Right lobe of liver (tissue), 6 donors: ENCODE measurements at regions not wholly inside any gene's neighbourhood (a gene's known extent, or its start where the extent isn't known, plus 50 kb on each side); places are given as distances from the start of the nearest gene placed in this dataset.

Source experiments
- ATAC-seq, 4 donors: fragments of 200-7000 bp; cut with Tn5 transposase; one replicate each; pipeline ENCODE4 v1.9.1; 2020; ENCODE audit warnings: mild to moderate bottlenecking in 4 of 4, moderate library complexity in 4 of 4
- DNase-seq, 3 donors: peaks; one replicate each; pipeline ENCODE4 v3.0.0-alpha.2; 2020
- H3K27ac ChIP-seq, 3 donors: fragments of 200-600 bp; one replicate each; pipeline ENCODE4 v1.8.0; 2022
- H3K27me3 ChIP-seq, 2 donors: fragments of 200-600 bp; one replicate each; pipeline ENCODE4 v1.8.0; 2022
- H3K36me3 ChIP-seq, 4 donors: fragments of 200-600 bp; sonication (generic) in 1 of 4; one replicate each; pipeline versions ENCODE4 v1.5.1 to v1.8.0; 2017 to 2022; ENCODE audit warnings: control low read depth in 1 of 4
- H3K4me1 ChIP-seq, 4 donors: fragments of 200-600 bp; sonication (generic) in 1 of 4; one replicate each; pipeline versions ENCODE4 v1.5.1 to v1.8.0; 2017 to 2022; ENCODE audit warnings: control low read depth in 1 of 4
- H3K4me3 ChIP-seq, 3 donors: fragments of 200-600 bp; one replicate each; pipeline ENCODE4 v1.8.0; 2022
- H3K9me3 ChIP-seq, 4 donors: fragments of 200-600 bp; sonication (generic) in 1 of 4; one replicate each; pipeline versions ENCODE4 v1.5.1 to v1.8.0; 2017 to 2022; ENCODE audit warnings: control low read depth in 1 of 4
- CTCF ChIP-seq, 4 donors: fragments of 200-600 bp in 3 of 4; fragments of 450-650 bp in 1 of 4; IDR thresholded peaks; one replicate each; pipeline versions ENCODE4 v1.5.1 to v1.8.0; 2016 to 2022; ENCODE audit warnings: antibody characterized with exemption in 4 of 4, mild to moderate bottlenecking in 2 of 4
- POLR2A ChIP-seq: fragments of 450-650 bp; IDR thresholded peaks from one replicate; pipeline ENCODE4 v1.6.1; 2017; ENCODE audit warnings: antibody characterized with exemption, mild to moderate bottlenecking
- WGBS: methylation state at CpG from one replicate; pipeline ENCODE4 v1.1.6; 2018; ENCODE audit warnings: low coverage, low lambda C conversion rate; ENCODE audit not compliant: insufficient coverage; ENCODE audit errors: missing lambda C conversion rate; 5-methylcytosine and 5-hydroxymethylcytosine counted together
- intact Hi-C, 2 donors: fragments of 100-400 bp; cut with DNase I; formaldehyde crosslinking; loops; one replicate each; pipeline versions ENCODE4 v1.11.2 to v1.14.1; 2022
- donor health status: DM: no; HTN: yes; CAD: no.
- donor health status: DM: no; HTN: no; CAD: no.
- donor health status: DM: no; HTN: no; CAD: no.
- donor health status: DM: no; HTN: yes; CAD: no.
- donor health status: DM: no; HTN: yes; CAD: no.

- Histone ChIP-seq H3K36me3 (no peaks in the 10 kb centered on the region), H3K9me3 (no peaks in the 10 kb centered on the region), H3K27ac (no peak overlapping the region), H3K27me3 (no peaks in the 10 kb centered on the region), H3K4me3 (no peak overlapping the region), H3K4me1 (no peaks in the 10 kb centered on the region)
- ATAC-seq (peak; percentile 41 to 84 (median 65)), DNase-seq (no peak)
- TF ChIP-seq POLR2A (no peak), CTCF (IDR thresholded peaks at IDR 0.05) (no peak)
- WGBS, result 38% methylated on average over 7 of the region's 7 CpGs
- intact Hi-C loops, result no loop called here
These were observed 141.4 kb upstream of the PRKCQ start for GRCh38 chr10:6721480-6721879.

GRCh38 chr10:6719561-6719960 lies 139.5 kb upstream of the PRKCQ start:
- TF ChIP-seq CTCF (IDR thresholded peaks at IDR 0.05) (no peak), POLR2A (no peak)
- H3K27me3 ChIP-seq, result no peaks in the 10 kb centered on the region
- no peak overlapping the region for H3K4me3 ChIP-seq
- H3K9me3 ChIP-seq, result no peaks in the 10 kb centered on the region
- WGBS, result 60% methylated on average over 1 of the region's 2 CpGs
- intact Hi-C loops, result no loop called here
- no peaks in the 10 kb centered on the region for H3K36me3 ChIP-seq
- ATAC-seq (no peak), DNase-seq (no peak)
- no peaks in the 10 kb centered on the region for H3K4me1 ChIP-seq
- no peak overlapping the region for H3K27ac ChIP-seq

- no peaks in the 10 kb centered on the region for H3K9me3 ChIP-seq
- no peak overlapping the region for H3K4me3 ChIP-seq
- TF ChIP-seq POLR2A (no peak), CTCF (IDR thresholded peaks at IDR 0.05) (no peak)
- DNase-seq (no peak), ATAC-seq (no peak)
- H3K36me3 ChIP-seq, result no peaks in the 10 kb centered on the region
- H3K27me3 ChIP-seq, result no peaks in the 10 kb centered on the region
- no peak overlapping the region for H3K27ac ChIP-seq
- intact Hi-C loops, result no loop called here
- no peaks in the 10 kb centered on the region for H3K4me1 ChIP-seq
These were observed 138.5 kb upstream of the PRKCQ start for GRCh38 chr10:6718550-6718949.

- DNase-seq (no peak), ATAC-seq (no peak)
- intact Hi-C loops, result no loop called here
- H3K9me3 ChIP-seq, result no peaks in the 10 kb centered on the region
- H3K36me3 ChIP-seq, result no peaks in the 10 kb centered on the region
- no peak overlapping the region for H3K4me3 ChIP-seq
- no peaks in the 10 kb centered on the region for H3K4me1 ChIP-seq
- 27% methylated on average over 1 of the region's 1 CpG for WGBS
- no peak for TF ChIP-seq POLR2A
- no peak for TF ChIP-seq CTCF (IDR thresholded peaks at IDR 0.05)
- no peaks in the 10 kb centered on the region for H3K27me3 ChIP-seq
- H3K27ac ChIP-seq, result no peak overlapping the region
These were observed 136.4 kb upstream of the PRKCQ start for GRCh38 chr10:6716516-6716915.

GRCh38 chr10:6713716-6714115 lies 133.6 kb upstream of the PRKCQ start:
- Histone ChIP-seq H3K36me3 (no peaks in the 10 kb centered on the region), H3K27ac (no peak overlapping the region), H3K27me3 (no peaks in the 10 kb centered on the region), H3K4me3 (no peak overlapping the region), H3K9me3 (no peaks in the 10 kb centered on the region), H3K4me1 (no peaks in the 10 kb centered on the region)
- DNase-seq, result no peak
- no peak for TF ChIP-seq POLR2A
- ATAC-seq, result no peak
- intact Hi-C loops, result no loop called here
- WGBS, result 29% methylated on average over 7 of the region's 7 CpGs
